ENCODE measurements at regions not wholly inside any gene's neighbourhood (a gene's known extent, or its start where the extent isn't known, plus 50 kb on each side); places are given as distances from the start of the nearest gene placed in this dataset.

DNA sequence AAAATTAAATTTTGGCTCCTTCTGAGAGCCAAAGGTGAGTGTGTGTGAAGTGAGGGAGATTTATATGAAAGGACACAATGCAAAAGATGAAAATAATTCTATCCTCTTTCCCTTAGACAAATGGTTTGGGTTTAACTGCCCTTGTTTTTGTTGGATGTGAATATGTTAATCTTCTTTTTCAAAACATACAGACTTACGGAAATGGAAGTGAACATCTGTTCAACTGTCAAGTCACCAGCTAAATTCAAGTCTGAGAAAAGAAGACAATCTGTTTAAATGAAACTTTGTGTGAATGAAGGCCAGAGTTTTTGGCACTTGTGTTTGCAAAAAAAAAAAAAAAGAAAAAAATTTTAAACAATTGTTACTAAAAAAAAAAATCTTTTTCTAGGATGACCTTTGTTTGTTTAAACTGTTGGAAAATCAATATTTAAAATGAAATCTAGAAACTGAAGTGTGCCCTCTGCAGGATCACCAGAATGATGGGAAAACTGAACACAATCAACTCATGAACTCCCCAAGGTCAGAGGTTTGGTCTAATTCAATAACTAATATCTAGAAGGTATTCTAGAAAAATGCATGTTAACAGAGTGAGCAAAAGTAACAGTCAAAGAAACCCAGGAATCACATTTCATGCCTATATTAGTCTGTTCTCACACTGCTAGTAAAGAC lies 448.8 kb downstream of the FLRT2 start:
- H3K36me3 ChIP-seq = no peaks in the 10 kb centered on the region
- DNase-seq (ENCODE audit: low read depth in 1 of 2, low spot score in 1 of 2) = no peak

DNA sequence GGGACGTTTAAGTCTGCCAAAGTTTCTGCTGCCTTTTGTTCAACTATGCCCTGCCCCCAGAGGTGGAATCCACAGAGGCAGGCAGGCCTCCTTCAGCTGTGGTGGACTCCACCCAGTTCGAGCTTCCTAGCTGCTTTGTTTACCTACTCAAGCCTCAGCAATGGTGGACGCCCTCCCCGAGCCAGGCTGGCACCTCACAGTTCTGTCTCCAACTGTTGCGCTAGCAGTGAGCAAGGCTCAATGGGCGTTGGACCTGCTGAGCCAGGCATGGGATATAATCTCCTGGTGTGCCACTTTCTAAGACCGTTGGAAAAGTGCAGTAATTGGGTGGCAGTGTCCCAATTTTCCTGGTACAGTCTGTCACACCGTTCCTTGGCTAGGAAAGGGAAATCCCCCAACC lies 444.7 kb downstream of the FLRT2 start:
- no peaks in the 10 kb centered on the region for H3K36me3 ChIP-seq
- no peaks in the 10 kb centered on the region for H3K4me1 ChIP-seq (ENCODE audit: low read depth)
- no peaks in the 10 kb centered on the region for H3K9me3 ChIP-seq (ENCODE audit: low read depth)
- H3K27me3 ChIP-seq = no peaks in the 10 kb centered on the region
- H3K27ac ChIP-seq = no peak overlapping the region
- DNase-seq (ENCODE audit: low read depth in 1 of 2, low spot score in 1 of 2) = no peak
- TF ChIP-seq, protein P1, sequence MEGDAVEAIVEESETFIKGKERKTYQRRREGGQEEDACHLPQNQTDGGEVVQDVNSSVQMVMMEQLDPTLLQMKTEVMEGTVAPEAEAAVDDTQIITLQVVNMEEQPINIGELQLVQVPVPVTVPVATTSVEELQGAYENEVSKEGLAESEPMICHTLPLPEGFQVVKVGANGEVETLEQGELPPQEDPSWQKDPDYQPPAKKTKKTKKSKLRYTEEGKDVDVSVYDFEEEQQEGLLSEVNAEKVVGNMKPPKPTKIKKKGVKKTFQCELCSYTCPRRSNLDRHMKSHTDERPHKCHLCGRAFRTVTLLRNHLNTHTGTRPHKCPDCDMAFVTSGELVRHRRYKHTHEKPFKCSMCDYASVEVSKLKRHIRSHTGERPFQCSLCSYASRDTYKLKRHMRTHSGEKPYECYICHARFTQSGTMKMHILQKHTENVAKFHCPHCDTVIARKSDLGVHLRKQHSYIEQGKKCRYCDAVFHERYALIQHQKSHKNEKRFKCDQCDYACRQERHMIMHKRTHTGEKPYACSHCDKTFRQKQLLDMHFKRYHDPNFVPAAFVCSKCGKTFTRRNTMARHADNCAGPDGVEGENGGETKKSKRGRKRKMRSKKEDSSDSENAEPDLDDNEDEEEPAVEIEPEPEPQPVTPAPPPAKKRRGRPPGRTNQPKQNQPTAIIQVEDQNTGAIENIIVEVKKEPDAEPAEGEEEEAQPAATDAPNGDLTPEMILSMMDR (IDR thresholded peaks at IDR 0.05; ENCODE audit: low read depth, low read length) = no peak
- no peak overlapping the region for H3K4me3 ChIP-seq

More for the DNA sequence above, 448.8 kb downstream of the FLRT2 start:
- no peaks in the 10 kb centered on the region for H3K27me3 ChIP-seq
- no peaks in the 10 kb centered on the region for H3K4me1 ChIP-seq (ENCODE audit: low read depth)
- H3K4me3 ChIP-seq = no peak overlapping the region
- H3K9me3 ChIP-seq (ENCODE audit: low read depth) = no peaks in the 10 kb centered on the region
- TF ChIP-seq, protein P1 (IDR thresholded peaks at IDR 0.05; ENCODE audit: low read depth, low read length) = no peak
- H3K27ac ChIP-seq = no peak overlapping the region

DNA sequence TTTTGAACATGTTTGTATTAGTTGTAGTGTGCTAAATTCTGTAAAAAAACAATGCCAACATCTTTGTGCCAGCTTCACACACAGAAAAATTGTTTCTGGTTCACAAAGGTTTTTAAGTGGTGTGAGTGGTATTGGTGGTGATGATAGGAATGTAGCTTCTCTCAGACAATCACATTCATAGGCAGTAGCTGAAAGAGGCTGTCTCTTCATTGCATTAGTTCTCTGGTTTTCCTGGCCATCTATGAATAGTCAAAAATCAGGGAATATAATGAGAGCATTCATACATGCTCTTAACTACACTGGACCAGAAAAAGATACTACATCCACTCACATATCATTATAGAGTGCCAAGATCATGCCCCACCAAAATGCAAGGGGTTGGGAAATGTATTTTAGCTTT lies 433.5 kb downstream of the FLRT2 start:
- Histone ChIP-seq H3K9me3 (ENCODE audit: low read depth) (no peaks in the 10 kb centered on the region), H3K27ac (no peak overlapping the region), H3K4me1 (ENCODE audit: low read depth) (no peaks in the 10 kb centered on the region), H3K27me3 (no peaks in the 10 kb centered on the region), H3K4me3 (no peak overlapping the region), H3K36me3 (no peaks in the 10 kb centered on the region)
- TF ChIP-seq, protein P1 (IDR thresholded peaks at IDR 0.05; ENCODE audit: low read depth, low read length) = no peak
- DNase-seq (ENCODE audit: low read depth in 1 of 2, low spot score in 1 of 2) = no peak

DNA sequence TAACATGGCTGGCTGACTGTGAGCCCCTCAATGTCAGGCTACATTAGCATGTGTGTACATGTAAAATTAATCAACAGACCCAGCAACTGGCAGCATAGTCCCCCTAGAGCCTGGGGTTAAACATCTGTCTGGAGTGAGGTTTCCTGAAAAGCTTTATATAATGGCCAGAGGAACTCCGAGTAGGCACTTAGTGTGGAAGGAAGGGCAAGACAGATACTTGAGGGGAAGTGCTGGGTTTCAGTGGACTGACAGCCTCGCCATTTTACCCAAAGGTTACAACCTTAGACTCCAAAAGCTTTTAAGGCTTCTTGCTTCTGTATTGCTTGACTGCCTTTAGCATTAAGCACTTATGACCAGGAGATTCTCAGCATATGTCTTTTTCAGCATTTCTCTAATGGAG lies 430.8 kb downstream of the FLRT2 start:
- Histone ChIP-seq H3K4me1 (ENCODE audit: low read depth) (no peaks in the 10 kb centered on the region), H3K4me3 (no peak overlapping the region), H3K27me3 (no peaks in the 10 kb centered on the region), H3K27ac (no peak overlapping the region), H3K9me3 (ENCODE audit: low read depth) (no peaks in the 10 kb centered on the region), H3K36me3 (no peaks in the 10 kb centered on the region)
- TF ChIP-seq, protein P1 (IDR thresholded peaks at IDR 0.05; ENCODE audit: low read depth, low read length) = no peak
- DNase-seq (ENCODE audit: low read depth in 1 of 2, low spot score in 1 of 2) = no peak

DNA sequence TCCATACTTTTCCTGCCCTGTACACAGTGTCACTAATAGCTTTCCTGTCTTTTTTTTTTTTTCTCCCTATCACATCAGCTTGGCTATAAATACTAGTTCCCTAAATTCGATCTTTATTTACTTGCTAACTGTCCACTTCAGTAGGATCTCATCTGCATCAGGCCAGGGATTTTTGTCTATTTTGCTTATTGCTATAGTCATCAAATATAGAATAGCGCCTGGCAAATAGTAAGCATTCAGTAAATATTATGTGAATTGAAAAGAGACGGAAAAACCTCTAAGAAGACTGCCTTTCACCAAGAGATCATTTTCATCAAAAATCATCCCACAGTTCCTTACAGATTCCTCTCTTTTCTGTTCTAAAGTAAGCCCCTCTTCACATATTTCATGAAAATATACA lies 429.1 kb downstream of the FLRT2 start:
- no peaks in the 10 kb centered on the region for H3K27me3 ChIP-seq
- H3K4me3 ChIP-seq = no peak overlapping the region
- H3K27ac ChIP-seq = no peak overlapping the region
- no peaks in the 10 kb centered on the region for H3K36me3 ChIP-seq
- TF ChIP-seq, protein P1 (IDR thresholded peaks at IDR 0.05; ENCODE audit: low read depth, low read length) = no peak
- DNase-seq (ENCODE audit: low read depth in 1 of 2, low spot score in 1 of 2) = no peak
- H3K4me1 ChIP-seq (ENCODE audit: low read depth) = no peaks in the 10 kb centered on the region
- no peaks in the 10 kb centered on the region for H3K9me3 ChIP-seq (ENCODE audit: low read depth)
